ENCODE measurements at regions not wholly inside any gene's neighbourhood (a gene's known extent, or its start where the extent isn't known, plus 50 kb on each side); places are given as distances from the start of the nearest gene placed in this dataset.

DNA sequence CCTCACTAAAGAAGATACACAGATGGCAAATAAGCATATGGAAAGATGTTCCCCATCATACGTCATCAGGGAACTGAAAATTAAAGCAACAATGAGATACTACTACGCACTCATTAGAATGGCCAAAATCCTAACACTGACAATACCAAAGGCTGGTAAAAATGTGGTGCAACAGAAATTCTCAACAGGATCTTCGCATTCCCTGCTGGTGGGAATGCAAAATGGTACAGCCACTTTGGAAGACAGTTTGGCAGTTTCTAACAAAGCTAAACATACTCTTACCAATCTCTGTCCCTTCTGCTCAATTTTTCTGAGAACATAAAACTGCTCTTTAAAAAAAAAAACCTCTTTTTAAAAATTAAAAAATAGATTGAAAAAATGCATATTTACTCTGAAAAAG lies 300.2 kb downstream of the FBXW7 start:
- DNase-seq (ENCODE audit: low spot score): no peak

DNA sequence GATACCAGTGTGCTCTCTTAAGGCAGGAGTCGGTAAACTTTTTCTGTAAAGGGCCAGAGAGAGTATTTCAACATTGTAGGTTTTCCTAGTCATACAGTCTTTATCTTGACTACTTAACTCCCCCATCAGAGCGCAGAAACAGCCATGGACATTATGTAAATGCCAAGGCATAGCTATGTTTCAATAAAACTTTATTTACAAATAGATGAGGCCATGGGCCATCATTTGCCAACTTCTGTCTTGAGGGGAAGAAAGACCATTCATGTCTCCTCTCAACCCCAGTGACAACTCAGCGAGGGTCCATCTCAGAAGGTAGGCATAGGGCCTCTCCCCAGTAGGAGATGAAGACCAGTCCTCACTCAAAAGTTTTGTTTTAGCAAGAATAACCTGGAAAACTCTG lies 301.3 kb downstream of the FBXW7 start:
- no peak for DNase-seq (ENCODE audit: low spot score)

DNA sequence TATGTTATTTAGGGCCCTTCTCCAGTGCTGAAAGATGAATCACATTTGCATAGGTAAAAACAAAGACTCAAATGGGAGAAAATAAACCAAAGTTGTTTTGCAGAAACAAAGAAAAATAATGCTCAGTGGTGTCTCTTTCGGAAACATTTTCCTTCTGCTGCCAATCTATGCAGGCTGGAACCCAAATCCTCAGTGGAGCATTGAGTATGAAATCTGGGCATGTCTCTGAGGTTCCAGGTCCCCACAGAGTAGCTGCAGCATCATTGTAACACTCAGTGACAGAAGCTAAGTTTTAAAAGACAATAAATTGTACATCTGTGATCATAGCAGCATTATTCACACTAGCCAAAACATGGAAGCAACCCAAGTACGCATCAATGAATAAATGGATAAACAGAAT lies 303.6 kb downstream of the FBXW7 start:
- DNase-seq (ENCODE audit: low spot score): no peak

DNA sequence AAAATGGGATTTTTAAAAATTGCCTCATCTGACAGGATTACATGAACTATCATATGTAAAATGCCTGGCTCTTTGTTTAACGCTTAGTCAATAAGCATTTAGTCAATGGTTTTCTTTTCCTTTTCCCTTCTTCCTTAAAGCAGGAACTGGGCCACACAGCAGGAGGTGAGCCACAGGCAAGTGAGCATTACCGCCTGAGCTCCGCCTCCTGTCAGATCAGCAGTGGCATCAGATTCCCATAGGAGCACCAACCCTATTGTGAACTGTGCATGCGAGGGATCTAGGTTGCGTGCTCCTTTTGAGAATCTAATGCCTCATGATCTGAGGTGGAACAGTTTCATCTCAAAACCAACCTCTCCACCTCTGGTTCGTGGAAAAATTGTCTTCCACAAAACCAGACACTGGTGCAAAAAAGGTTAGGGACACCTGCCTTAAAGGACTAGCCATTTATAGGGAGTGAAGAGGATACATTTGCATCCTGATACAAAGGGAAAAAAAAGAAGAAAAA lies 306.1 kb downstream of the FBXW7 start:
- DNase-seq (ENCODE audit: low spot score): no peak

DNA sequence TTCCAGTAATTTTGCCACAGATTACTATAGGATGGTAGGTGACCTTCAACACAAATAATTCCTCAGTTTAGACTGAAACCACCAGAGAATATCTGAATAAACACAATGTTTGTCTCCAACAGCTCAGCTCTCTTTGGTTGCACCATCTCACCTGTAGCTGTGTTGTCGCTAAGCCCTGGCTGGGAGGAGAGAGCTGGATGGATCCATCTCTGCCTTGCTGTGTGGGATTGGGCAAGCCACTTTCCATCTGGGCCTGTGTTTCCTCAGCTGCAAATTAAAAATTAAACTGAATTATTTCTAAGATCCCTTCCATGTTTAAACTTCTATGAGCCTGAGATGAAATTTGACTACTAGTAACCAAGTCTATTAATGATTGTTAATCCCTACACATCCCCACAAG lies 310.2 kb downstream of the FBXW7 start:
- no peak for DNase-seq (ENCODE audit: low spot score)

DNA sequence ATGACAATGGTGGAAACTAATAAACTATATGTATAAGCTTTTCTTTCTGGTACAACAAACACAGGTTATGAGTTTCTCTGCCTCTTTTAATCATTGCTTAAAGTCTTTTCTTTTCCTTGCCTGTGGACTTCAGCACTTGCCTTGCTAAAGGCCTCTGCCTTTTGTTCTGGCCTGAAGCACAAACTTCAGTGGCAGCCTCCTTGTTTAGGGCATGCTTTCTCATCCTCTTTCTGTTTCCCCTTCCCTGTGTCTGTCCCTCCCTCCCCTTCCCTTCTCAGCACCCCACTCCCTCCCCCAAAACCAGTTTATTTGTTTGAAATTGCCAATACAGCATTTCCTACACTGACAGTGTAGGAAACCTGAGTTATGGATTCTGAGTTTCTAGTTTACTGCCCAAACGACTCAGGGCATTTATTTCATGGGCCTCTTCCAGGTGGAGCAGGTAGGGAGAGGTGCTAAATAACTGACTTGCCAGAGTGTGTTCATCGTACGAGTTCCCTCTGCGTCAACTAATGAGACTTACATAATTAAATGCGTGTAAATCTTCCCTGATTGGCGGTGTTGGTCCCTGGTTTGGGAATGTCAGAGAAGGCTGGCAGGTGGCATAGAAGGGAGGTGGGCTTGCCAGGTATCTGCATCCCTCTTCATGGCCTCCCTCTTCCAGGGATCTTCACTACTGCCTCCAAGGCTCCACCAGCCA lies 311.0 kb downstream of the FBXW7 start:
- DNase-seq (ENCODE audit: low spot score): no peak

DNA sequence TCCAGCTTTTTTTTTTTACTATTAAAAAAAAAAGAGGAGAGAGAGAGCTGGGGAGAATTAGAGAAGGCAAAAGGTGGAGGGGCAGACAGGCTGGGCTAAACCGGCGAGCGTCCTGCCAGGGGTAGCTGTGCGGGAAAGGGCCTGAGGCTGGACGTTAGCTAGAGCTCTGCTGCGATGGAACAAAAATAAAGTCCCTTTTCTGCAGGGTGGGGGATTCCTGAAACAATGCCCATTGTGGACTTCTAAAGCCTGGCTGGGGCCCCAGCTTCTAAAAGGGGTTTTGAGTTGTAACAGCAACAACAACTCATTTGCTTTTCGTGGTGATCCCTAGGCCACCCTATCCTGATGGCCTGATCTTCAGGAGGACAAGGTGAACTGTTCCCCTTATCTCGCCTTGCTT lies 311.7 kb downstream of the FBXW7 start:
- DNase-seq (ENCODE audit: low spot score): no peak

DNA sequence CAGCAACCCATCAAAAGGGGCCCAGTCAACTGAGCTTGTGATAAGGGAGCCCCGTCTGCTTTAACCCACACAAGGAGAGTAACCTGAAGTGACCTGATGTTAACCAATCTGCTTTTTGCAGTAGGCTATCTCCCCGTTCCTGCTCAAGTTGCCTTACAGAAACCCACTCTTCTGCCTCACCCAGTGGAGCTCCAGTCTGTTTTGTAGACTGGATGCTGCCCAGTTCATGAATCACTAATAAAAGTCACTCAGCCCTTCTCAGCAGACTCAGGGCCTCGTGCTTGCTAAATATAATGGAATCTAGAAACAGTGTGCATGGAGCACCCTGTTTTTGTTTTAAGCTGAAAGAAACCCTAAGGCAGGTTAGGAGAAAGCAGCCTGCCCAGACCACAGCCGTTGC lies 312.3 kb downstream of the FBXW7 start:
- no peak for DNase-seq (ENCODE audit: low spot score)

DNA sequence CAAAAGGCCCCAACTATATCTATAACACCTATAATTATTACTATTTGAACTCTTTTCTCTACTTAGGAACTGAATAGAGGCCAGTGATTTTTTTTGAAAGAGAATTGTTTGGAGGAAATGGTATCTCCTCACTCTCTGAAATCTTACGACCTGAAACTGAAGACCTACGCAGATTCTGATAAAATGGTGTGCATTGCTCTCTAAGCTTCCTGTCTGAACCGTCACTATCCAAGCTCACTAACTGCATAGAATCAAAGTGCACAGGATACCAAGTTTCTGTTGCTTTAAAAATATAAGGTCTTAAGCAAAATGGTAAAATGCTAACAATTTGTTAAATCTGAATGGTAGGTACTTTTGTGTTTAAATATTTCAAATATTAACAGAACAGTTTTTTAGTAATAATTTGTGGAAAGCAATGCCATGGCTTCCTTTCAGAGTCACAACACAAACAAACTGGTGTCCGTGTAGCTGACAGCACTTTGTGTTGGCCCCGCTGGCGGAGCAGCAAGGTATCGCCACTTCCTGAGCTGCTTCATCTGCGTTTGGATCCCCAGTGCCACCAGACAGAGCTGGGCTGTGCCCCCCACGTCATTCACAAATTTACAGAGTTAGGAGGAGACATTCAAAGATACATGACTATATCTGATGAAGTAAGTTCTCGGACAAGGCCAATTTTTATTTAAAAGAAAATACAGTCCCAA lies 313.9 kb downstream of the FBXW7 start:
- DNase-seq (ENCODE audit: low spot score): no peak

DNA sequence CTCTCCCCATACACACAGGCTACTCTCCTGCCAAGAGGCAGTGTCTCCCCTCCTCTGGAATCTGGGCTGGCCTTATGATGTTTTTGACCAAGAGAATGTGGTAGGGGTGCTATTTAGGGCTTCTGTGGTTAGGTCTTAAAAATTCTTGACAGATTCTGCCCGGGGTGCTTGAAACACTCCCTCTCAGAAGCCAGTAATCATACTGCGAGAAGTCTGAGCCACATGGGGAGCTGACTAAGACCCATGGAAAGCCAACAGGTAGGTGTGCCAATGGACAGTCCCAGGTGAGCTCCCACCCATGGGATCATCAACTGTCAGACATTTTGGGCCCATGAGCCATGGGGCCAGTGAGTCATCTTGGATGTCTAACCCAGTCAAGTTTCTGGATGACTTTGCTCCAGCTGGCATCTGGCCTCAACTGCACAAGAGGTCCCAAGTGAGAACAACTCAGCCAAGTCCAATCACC lies 315.7 kb downstream of the FBXW7 start:
- DNase-seq (ENCODE audit: low spot score): no peak

DNA sequence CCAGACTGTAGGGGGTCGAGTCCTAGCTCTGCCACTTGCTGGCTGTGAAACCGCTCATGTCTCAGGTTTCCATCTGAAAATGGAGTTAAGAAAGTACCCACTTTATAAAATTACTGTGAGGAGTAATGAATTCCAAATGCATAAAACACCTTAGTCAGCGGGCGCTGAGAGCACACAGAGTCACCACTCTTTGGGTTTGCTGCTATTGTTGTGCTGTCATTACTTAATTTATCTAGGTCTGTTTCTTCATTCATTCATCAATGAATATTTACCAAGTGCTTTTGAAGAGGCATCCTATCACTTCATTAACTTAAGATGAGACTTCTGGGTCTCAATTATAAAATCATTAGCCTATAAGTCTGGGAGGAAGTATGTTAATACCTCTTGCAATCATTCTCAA lies 317.3 kb downstream of the FBXW7 start:
- DNase-seq (ENCODE audit: low spot score): no peak

DNA sequence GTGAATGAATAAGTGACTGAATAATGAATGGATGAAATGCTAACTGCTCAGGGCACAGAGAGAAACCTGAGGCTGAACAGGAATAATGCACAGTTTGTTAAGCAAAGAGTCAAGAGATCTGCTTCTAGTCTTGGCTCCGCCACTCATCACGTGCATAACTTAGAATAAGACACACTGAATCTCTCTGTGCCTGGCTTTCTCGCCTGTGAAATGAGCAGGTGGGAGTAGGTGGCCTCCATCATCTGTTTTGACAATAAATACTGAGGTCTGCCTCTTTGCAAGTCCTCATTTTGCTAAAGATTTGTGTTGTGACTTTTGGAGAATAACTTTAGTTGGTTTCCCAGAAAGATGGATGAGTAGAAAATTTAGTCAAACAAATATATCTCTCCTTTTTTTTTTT lies 318.0 kb downstream of the FBXW7 start:
- DNase-seq (ENCODE audit: low spot score): no peak

DNA sequence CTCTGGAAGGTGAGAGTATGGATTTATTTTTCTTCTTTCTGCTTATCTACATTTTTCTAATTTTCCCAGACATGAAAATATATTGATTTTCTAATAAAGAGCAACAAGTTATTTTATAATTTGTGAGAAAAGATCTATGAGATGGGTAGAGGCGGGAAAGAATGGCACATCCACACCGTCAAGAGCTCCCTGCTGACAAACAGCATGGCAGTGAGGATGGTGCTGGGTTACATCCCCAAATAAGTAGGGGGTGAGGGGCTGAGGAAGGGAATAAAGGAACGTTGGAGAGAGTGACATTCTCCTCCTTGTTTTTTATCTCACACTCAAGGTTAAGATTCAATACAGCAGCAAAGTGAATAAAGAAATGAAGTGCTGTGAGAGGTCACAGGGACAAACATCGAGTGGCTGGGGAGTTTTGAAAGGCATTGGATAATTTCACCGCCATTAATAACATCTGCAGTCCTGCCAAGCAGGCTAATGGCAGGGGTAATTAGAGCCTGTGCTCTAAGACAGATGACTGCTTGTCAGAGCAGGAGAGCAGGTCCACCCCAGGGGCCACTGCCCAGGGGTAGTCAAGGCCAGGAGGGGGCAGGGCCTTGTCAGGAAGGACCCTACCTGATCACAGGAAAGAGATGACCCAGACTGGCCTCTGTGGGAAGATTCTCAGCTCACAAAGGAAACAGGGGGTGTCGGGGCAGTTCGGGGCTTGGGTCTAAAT lies 323.8 kb downstream of the FBXW7 start:
- DNase-seq (ENCODE audit: low spot score): no peak

DNA sequence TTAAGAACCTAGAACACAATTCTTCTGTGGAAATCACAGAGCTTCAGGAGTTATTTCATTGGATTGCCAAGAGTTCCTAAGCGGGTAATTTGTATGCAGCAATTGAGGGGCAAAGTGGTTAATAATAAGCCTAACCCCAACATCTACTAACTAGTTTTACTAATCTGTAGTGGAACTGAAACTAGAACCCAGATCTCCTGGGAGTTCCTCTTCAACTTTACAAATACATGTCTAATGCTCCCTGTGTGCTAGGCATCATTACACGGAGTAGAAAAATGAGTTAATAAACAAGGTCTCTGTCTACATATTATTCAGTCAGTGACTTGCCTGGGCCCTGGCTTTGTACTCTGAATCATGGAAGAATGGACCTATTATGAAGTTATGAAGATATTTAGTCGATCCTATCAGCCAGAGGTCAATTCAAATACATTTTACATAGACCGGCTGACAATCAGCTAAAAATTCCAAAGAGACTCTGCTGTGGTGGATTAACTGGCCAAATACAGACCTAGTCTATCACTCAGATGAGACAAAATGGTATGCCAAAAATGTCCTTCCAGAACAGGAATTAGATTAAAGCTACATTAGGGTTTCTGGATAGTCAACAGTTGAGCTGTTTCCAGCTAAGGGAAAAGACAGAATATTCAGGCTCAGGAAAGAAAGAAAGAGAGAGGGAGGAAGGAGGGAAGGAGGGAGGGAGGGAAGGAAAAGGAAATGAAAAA lies 326.0 kb downstream of the FBXW7 start:
- DNase-seq (ENCODE audit: low spot score): no peak

DNA sequence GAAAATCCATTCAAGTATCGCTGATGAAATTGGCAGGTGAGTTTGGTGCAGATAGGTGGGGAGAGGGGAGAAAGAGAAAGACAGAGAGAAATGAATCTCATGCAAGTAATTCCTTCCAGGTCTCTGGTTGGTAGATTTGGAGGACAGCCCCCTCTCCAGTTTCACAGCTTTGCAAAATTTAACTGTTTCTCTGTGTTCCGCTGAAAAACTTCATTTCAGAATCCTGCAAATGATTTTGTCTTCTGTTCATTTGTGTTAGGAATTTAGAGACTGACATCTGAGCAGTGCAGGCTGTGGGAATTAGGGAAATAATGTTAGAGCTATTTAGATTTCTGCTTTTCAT lies 328.5 kb downstream of the FBXW7 start:
- no peak for DNase-seq (ENCODE audit: low spot score)

DNA sequence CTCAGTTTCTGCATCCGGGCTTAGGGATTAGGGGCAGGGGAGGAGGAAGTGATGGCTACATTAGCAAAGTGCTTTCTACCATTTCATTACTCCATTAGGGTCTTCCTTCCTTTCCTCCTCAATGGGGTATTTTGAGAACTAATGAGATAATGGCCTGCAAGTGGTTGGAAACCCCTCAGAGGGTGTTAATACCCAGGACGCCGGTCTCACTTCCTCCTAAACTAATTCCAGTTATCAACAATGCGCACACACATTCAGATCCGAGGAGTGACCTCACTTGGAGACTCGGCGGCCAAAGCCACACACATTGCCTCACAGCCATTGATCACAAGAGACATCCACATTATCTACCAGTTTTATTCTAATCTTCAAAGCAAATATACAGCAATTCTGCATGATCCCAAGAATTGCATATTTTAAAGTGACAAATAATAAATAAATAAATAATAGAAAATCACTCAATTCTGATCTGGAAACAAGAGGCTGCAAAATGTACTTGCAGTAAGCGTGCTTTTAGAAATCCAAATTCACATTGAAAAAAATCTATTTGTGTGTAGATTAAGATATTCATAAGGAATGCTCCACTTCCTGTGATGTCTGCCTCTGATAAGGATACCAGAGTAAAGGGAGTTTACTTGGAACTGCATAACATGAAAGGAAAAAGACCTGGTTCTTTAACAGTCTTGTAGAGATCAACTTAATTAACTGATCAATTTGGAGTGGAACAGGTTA lies 329.1 kb downstream of the FBXW7 start:
- no peak for DNase-seq (ENCODE audit: low spot score)

DNA sequence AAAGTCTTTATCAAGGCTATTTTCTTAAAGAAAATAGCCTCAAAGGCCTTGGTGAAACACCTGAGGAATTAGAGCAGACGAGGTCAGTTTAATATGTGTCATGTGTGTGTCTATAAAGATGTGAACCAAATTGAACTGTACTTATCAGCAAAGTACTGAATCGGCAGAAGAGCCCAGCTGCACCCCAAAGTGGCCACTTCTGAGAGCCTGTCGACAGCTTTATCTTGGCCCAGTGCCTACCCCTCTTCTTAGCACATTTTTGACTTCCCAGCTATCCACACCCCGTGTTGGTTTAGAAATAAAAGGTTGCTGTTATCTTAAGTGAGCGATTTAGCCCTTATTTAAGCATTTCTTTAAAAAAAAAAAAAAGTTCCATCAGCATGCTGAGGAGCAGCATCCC lies 329.7 kb downstream of the FBXW7 start:
- no peak for DNase-seq (ENCODE audit: low spot score)

DNA sequence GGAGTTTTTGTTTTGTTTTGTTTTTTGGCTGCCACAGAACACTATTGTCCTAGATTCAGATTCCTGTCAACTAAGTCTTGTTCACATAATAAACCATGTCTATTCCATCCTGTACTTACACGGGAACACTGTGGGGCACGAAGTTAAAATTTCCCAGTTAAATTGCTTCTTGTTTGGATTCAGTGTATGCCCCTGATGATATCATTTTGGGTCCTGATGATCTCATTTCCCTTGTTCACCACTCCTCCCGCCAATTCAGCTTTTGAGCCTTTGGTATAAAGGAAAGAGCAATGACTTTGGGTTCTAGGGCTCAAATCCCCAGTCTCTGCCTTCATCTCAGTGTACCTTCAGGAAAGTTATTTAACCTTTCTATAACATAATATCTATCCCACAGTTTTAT lies 333.5 kb downstream of the FBXW7 start:
- DNase-seq (ENCODE audit: low spot score): no peak

DNA sequence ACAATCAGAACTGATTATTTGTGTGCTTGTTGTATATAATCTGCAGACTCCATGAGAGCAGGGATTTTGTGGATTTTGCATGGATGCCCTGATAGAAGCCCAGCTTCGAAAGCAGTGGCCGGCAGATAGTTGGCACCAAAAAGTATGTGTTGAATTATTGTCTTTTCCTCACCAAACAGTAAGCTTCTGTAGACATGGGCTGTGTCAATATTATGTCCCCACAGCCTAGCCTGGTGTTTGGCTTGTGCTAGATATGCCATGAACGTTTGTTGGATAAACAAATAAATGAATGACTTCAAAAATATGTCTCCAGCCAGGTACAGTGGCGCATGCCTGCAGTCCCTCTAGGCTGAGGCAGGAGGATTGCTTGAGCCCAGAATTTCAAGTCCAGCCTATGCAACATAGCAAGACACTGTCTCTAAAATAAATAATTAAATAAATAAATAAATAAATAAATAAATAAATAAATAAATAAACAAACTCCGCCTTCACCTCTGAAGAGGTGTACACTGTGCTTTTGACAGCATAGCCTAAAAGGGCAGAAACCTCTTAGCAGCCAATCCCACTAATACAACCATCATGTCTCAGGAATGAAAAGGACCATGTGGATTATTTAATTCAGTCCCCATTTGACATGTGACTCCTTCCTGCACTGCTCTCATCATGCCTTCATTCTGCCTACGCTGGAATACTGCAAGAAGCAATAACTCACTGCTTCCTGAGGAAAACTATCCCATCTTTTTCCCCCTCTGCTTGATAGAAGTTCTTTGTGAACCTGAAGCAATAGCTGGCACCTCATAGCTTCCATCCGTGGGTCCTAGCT lies 335.2 kb downstream of the FBXW7 start:
- no peak for DNase-seq (ENCODE audit: low spot score)

DNA sequence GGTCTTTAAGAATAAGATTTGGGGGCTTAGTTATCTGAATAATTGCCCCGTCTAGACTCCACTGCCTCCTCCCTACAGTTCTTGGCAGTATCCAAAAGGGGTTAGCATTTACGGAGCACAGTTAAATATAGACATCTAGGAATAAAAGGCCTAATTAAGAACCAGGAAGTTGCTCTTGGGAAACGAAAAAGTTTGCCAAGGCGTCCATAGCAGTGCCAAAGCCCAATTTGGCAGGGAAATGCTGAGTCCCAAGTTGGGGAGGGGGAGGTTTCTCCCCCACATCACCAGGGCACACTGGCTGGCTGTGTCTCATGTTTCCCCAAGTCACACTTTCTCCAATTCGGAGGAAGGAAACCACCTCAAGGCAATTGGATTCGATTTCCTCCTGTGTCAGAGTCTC lies 338.7 kb downstream of the FBXW7 start:
- DNase-seq (ENCODE audit: low spot score): no peak

DNA sequence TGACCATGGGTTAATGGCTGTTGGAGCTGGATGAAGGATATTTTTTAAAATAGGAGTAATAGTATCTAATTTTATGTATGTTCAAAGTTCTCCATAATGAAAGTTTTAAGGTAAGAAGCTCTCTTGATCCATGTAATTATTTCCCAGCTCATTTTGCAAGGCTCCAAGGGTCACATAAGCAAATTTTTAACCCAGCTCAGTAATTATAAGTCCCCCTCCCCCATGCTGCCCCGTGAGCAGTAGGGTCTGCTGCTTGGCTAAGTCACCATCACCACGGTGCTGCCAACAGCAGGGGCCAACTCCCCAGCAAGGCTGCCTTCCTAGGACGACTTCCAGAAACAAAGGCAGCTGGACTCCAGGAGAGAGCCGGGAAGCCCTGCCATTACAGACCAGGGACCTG lies 340.0 kb downstream of the FBXW7 start:
- DNase-seq (ENCODE audit: low spot score): no peak
